Bronchial epithelial cell (primary cell): ENCODE measurements at regions not wholly inside any gene's neighbourhood (a gene's known extent, or its start where the extent isn't known, plus 50 kb on each side); places are given as distances from the start of the nearest gene placed in this dataset.

ENCODE experiments used
- DNase-seq: peaks from one replicate; pipeline ENCODE4 v3.0.0-alpha.2; 2010; ENCODE audit warnings: low read depth
- FAIRE-seq: peaks from 2 replicates; lab custom pipeline; 2011; peaks lifted over from hg19 to GRCh38; lab: Jason Lieb, UNC
- H3K27me3 ChIP-seq: 2 replicates; pipeline ENCODE4 v1.5.1; 2011; ENCODE audit warnings: low read length; ENCODE audit not compliant: control insufficient read depth, insufficient read depth
- H3K36me3 ChIP-seq: 2 replicates; pipeline ENCODE4 v1.5.1; 2011; ENCODE audit warnings: low read length; ENCODE audit not compliant: control insufficient read depth, insufficient read depth
- H3K4me3 ChIP-seq: 2 replicates; pipeline ENCODE4 v1.5.1; 2011; ENCODE audit warnings: mild to moderate bottlenecking, low read depth, low read length, control low read depth
- TF ChIP-seq, protein P1 (sequence below): IDR thresholded peaks from 2 replicates; pipeline ENCODE4 v1.5.1; 2011; ENCODE audit warnings: mild to moderate bottlenecking, moderate library complexity, low read length, control low read depth, inconsistent platforms; ENCODE audit not compliant: insufficient read depth, severe bottlenecking

DNA sequence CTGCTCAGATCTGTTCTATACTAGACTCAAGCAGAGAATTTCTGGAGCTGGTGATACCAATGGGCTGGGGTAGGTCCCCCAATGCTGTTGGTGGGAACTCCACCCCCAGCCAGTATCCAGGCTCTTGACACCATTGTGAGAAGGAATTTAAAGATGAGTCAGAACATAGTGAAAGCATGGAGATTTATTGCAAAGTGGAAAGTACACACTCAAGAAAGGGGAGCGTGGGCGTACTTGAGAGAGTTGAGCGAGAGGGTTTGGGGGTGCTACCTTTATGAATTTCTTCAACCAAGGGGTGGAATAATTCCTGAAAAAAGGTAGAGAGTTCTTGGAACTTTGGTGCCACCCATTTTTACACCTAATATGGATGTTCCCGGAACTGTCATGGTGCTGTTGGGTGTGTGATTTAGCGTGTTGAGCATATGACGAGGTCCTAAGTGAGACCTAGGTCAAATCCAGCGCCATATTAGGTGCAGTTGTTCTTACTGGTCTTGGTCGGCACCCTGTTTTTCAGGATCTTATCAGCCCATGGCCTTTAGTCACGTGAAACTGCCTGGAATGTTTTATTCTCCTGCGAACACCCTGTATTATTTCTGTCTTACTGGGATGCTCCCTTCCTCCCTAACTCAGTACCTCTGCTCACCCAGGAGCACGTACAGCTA, 122.0 kb upstream of the AHR start:
- TF ChIP-seq, protein P1, sequence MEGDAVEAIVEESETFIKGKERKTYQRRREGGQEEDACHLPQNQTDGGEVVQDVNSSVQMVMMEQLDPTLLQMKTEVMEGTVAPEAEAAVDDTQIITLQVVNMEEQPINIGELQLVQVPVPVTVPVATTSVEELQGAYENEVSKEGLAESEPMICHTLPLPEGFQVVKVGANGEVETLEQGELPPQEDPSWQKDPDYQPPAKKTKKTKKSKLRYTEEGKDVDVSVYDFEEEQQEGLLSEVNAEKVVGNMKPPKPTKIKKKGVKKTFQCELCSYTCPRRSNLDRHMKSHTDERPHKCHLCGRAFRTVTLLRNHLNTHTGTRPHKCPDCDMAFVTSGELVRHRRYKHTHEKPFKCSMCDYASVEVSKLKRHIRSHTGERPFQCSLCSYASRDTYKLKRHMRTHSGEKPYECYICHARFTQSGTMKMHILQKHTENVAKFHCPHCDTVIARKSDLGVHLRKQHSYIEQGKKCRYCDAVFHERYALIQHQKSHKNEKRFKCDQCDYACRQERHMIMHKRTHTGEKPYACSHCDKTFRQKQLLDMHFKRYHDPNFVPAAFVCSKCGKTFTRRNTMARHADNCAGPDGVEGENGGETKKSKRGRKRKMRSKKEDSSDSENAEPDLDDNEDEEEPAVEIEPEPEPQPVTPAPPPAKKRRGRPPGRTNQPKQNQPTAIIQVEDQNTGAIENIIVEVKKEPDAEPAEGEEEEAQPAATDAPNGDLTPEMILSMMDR, result no peak
- FAIRE-seq, result peak; percentile 75

DNA sequence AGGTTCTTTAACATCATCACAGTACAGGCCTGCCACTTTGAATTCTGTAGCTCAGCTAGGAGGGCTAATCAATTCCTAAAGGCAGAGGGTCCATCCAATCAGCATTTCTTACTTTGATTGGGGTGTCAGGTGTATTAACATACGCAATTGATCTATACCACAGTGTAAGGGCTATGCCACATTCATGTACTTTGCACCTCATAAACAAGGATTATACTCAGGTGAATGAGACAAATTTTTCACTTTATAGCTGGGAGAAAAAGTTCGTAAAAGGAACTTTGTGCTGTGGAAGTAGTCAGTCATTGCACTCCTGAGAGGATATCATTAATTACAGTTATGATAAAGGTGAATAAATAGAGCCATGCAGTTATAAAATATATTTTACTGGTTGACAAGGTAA, 119.9 kb upstream of the AHR start:
- TF ChIP-seq, protein P1, result no peak
- no peak for FAIRE-seq

More for the DNA sequence above, 122.0 kb upstream of the AHR start:
- Histone ChIP-seq H3K27me3 (no peaks in the 10 kb centered on the region), H3K36me3 (no peaks in the 10 kb centered on the region), H3K4me3 (no peak overlapping the region)
- DNase-seq, result peak; percentile 7

DNA sequence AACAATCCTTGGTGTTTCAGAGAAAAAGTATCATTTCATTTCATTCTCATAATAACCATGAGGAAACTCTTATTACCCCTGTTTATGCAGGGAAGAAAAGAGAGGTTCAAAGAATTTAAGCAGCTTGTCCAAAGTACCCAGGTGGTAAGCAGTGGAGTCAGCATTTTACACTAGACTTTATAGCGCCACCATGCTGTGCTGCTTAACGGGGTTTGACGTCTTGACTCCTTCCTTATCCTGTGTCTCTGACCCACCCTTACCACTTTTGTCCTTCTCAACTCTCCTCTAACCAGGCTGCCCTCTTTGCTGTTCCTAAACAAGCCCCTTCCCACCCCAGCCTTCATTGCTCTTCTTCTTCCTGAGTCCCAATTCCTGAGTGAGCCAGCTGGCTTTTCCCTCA, 117.0 kb upstream of the AHR start:
- Histone ChIP-seq H3K27me3 (no peaks in the 10 kb centered on the region), H3K36me3 (no peaks in the 10 kb centered on the region), H3K4me3 (no peak overlapping the region)
- FAIRE-seq (no peak), DNase-seq (no peak)
- TF ChIP-seq, protein P1, result no peak

More for the DNA sequence above, 119.9 kb upstream of the AHR start:
- no peaks in the 10 kb centered on the region for H3K36me3 ChIP-seq
- no peak overlapping the region for H3K4me3 ChIP-seq
- no peak for DNase-seq
- H3K27me3 ChIP-seq, result no peaks in the 10 kb centered on the region

DNA sequence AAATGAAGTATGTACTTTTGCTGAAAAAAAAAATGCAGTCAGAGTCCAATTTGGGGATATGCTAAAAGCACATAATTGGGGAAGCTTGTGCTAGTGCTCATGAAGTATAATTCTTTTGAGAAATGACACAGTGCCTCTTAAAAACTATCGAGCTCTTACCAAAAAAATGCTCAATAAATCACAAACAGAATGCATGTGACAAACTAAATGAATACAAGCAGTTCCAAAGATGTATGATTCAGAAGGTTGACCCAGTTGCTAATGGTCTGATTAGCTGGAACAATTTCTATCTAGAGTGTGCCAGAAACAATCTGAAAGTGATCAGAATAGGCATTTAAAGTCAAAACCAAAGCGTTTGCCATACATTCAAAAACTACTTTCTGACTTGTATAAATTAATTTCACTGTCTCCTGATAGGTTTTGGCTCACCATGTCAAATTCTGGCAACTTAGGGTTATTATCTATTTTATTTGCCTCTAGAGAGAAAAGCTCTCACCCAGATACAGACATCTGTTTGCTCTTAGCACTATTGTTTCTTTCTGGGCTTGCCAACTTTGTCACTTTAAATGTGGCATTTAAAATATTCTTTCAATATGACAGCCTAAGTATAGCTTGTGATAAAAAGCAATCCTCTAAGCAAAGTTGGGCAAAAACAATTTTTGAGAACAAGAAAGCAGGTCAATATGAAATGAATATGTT, 114.7 kb upstream of the AHR start:
- TF ChIP-seq, protein P1, result no peak

DNA sequence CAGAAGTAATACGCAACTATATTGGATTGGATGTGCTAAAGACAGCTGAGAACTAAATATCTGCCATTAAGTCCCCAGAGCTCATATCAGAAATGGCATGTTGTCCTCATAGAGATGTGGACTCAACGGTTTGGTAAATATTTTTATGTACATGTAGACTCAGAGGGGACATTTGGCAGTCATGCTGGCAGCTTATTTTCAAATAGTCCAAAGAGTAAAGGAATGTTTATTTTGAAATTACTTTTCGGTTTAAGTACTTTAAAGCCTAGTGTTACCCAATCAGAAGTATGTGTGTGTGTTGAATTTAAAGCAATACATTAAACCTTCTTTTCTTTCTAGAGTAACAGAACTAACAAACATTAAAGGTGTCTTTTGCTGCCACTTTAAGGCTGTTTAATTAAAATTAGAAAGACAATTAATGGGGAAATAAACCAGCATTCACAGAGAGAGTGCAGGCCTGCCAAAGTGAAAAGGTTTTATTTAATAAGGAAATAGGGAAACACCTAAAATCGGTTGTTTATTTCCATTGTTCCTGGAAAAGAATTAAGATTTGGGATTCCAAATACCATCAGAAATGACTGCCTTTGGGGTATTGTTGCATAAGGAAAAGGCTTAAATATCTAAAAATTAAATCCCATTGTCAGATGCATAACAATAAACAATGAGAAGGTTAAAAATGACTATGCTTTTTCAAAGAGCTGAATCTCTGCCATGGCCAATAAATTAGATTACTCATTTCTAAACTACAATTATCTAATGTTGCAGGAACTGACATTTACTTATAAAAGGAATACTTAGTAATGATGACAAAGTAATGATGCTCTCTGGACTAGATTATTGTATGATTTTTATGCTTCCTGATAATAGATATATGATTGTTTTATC, 113.4 kb upstream of the AHR start:
- no peak overlapping the region for H3K4me3 ChIP-seq
- FAIRE-seq (no peak), DNase-seq (no peak)
- H3K36me3 ChIP-seq, result no peaks in the 10 kb centered on the region
- H3K27me3 ChIP-seq, result no peaks in the 10 kb centered on the region
- TF ChIP-seq, protein P1, result no peak

More for the DNA sequence above, 114.7 kb upstream of the AHR start:
- Histone ChIP-seq H3K36me3 (no peaks in the 10 kb centered on the region), H3K27me3 (no peaks in the 10 kb centered on the region), H3K4me3 (no peak overlapping the region)
- no peak for DNase-seq
- FAIRE-seq, result no peak
